ENCODE measurements at regions not wholly inside any gene's neighbourhood (a gene's known extent, or its start where the extent isn't known, plus 50 kb on each side); places are given as distances from the start of the nearest gene placed in this dataset.
"Not testable (repeated sequence)": the region's sequence is repeated elsewhere in the genome, so short reads cannot be mapped to it uniquely, and the experiment has no call there.

GRCh38 chr1:147414505-147415163 is 126.7 kb upstream of the BCL9 start:
- no peak overlapping the region for H3K4me3 ChIP-seq (replicated peaks; ENCODE audit: low read depth, low read length)
- no peak for DNase-seq (ENCODE audit: low read depth)
- TF ChIP-seq CTCF (IDR thresholded peaks at IDR 0.05; ENCODE audit: low read length, missing control alignments) = no peak

GRCh38 chr1:147417024-147417423 is 124.3 kb upstream of the BCL9 start:
- no peak for DNase-seq (ENCODE audit: low read depth)
- no peak for TF ChIP-seq CTCF (IDR thresholded peaks at IDR 0.05; ENCODE audit: low read length, missing control alignments)
- H3K4me3 ChIP-seq (replicated peaks; ENCODE audit: low read depth, low read length) = no peak overlapping the region

- DNase-seq (ENCODE audit: low read depth); H3K4me3 ChIP-seq (replicated peaks; ENCODE audit: low read depth, low read length): not testable (repeated sequence)
Observed at GRCh38 chr1:147423100-147423827, 118.0 kb upstream of the BCL9 start.

GRCh38 chr1:147434921-147435320 is 106.4 kb upstream of the BCL9 start:
- no peak overlapping the region for H3K4me3 ChIP-seq (replicated peaks; ENCODE audit: low read depth, low read length)
- TF ChIP-seq CTCF (IDR thresholded peaks at IDR 0.05; ENCODE audit: low read length, missing control alignments) = no peak
- no peak for DNase-seq (ENCODE audit: low read depth)

- TF ChIP-seq CTCF (IDR thresholded peaks at IDR 0.05; ENCODE audit: low read length, missing control alignments) = no peak
- DNase-seq (ENCODE audit: low read depth) = no peak
- H3K4me3 ChIP-seq (replicated peaks; ENCODE audit: low read depth, low read length) = no peak overlapping the region
Observed at GRCh38 chr1:147444381-147444780, 96.9 kb upstream of the BCL9 start.

GRCh38 chr1:147451628-147452027 is 89.7 kb upstream of the BCL9 start:
- no peak for TF ChIP-seq CTCF (IDR thresholded peaks at IDR 0.05; ENCODE audit: low read length, missing control alignments)
- no peak for DNase-seq (ENCODE audit: low read depth)
- H3K4me3 ChIP-seq (replicated peaks; ENCODE audit: low read depth, low read length) = no peak overlapping the region

- DNase-seq (ENCODE audit: low read depth) = no peak
Observed at GRCh38 chr1:147452809-147453208, 88.5 kb upstream of the BCL9 start.

More at GRCh38 chr1:147452809-147453208, 88.5 kb upstream of the BCL9 start:
- TF ChIP-seq CTCF (IDR thresholded peaks at IDR 0.05; ENCODE audit: low read length, missing control alignments) = no peak
- H3K4me3 ChIP-seq (replicated peaks; ENCODE audit: low read depth, low read length) = no peak overlapping the region
